ENCODE measurements at regions not wholly inside any gene's neighbourhood (a gene's known extent, or its start where the extent isn't known, plus 50 kb on each side); places are given as distances from the start of the nearest gene placed in this dataset.

DNA sequence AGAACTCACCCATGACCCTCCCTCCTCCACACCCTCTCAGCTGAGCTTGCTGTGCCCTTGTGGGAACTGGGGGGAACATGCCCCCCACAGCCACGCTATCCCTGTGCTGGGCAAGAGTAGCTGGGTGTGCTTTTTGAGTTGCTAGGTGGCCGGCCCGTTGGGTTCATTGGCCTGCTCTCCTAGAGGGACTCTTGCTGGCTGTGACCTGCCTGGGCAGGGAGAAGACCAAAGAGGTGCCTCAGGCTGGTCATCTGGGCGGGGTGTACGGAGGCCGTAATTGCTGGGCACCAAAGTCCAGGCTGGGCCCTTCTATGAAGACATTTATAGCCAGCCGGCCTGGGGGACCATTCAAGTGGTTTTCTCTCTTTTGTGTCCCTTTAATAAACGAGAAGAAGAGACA lies 138.3 kb upstream of the ZBTB40 start:
- Histone ChIP-seq H3K9ac (ENCODE audit: insufficient read length) (no peak overlapping the region), H3K27ac (no peak overlapping the region), H3K4me3 (no peak overlapping the region), H3K9me3 (ENCODE audit: low read depth, low read length) (no peaks in the 10 kb centered on the region), H3K36me3 (ENCODE audit: insufficient read depth, low read length) (no peaks in the 10 kb centered on the region)
- DNase-seq (ENCODE audit: low read depth, low spot score): no peak
- TF ChIP-seq POLR2AphosphoS5 (IDR thresholded peaks at IDR 0.05; ENCODE audit: borderline replicate concordance, low read depth, low read length) (no peak), FOXP2 (optimal IDR thresholded peaks at IDR 0.05; ENCODE audit: control extremely low read depth, extremely low read length, insufficient read depth) (no peak)

DNA sequence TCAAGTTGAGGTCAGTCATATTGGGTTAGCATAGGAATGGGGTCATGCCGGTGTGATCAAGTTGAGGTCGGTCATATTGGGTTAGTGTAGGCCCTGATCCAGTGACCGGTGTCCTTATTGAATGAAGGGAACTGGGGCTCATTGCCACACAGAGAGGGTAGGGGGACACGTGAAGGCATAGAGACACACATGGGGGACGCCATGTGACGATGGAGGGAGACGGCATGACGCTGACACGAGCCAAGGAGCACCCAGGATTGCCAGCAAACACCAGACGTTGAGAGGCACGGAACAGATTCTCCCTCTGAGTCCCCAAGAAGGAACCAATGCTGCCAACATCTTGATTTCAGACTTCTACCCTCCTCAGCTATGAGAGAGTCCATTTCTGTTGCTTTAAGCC lies 136.9 kb upstream of the ZBTB40 start:
- no peak overlapping the region for H3K27ac ChIP-seq
- H3K9ac ChIP-seq (ENCODE audit: insufficient read length): no peak overlapping the region
- H3K9me3 ChIP-seq (ENCODE audit: low read depth, low read length): no peaks in the 10 kb centered on the region
- TF ChIP-seq POLR2AphosphoS5 (IDR thresholded peaks at IDR 0.05; ENCODE audit: borderline replicate concordance, low read depth, low read length): no peak
- no peak for TF ChIP-seq EZH2 (IDR thresholded peaks at IDR 0.05)
- H3K36me3 ChIP-seq (ENCODE audit: insufficient read depth, low read length): no peaks in the 10 kb centered on the region
- no peak overlapping the region for H3K4me3 ChIP-seq
- no peak for DNase-seq (ENCODE audit: low read depth, low spot score)

DNA sequence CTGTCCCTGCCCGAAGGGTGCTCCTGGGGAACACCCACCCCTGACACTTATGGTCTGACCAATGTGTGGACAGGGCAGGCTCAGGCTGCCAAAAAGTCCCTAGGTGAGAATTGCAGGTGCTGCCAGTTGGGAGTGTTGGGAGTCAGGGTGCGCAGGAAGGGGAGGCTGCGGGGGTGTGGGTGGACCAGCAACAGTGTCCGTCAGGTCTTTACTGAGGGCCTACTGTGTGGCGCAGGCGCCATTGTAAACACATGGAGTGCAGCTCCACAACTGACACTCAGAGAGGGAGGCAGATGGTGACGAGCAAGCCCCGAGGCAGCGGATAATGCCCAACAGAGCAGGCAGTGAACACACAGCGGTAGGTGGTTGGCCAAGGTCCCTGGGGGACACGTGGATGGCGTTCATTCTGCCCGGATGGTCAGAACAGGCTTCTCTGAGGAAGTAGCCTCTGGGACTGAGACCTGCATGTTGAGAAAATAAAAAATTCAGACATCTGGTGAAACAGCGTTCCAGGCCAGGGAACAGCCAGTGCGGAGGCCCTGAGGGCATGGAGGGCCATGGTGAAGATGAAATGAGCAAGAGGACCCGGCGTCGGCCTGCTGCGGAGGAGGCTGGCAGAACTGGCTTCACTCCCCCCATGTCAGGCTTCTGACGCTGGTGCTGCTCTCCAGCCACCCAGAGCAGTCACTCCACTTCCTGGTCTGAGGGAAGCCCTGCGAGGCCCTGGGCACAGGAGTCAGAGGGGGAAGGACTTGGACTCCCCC lies 136.2 kb upstream of the ZBTB40 start:
- no peaks in the 10 kb centered on the region for H3K9me3 ChIP-seq (ENCODE audit: low read depth, low read length)
- no peak for TF ChIP-seq EZH2 (IDR thresholded peaks at IDR 0.05)
- no peak overlapping the region for H3K27ac ChIP-seq
- DNase-seq (ENCODE audit: low read depth, low spot score): no peak
- no peaks in the 10 kb centered on the region for H3K36me3 ChIP-seq (ENCODE audit: insufficient read depth, low read length)
- H3K4me3 ChIP-seq: no peak overlapping the region
- H3K9ac ChIP-seq (ENCODE audit: insufficient read length): no peak overlapping the region

DNA sequence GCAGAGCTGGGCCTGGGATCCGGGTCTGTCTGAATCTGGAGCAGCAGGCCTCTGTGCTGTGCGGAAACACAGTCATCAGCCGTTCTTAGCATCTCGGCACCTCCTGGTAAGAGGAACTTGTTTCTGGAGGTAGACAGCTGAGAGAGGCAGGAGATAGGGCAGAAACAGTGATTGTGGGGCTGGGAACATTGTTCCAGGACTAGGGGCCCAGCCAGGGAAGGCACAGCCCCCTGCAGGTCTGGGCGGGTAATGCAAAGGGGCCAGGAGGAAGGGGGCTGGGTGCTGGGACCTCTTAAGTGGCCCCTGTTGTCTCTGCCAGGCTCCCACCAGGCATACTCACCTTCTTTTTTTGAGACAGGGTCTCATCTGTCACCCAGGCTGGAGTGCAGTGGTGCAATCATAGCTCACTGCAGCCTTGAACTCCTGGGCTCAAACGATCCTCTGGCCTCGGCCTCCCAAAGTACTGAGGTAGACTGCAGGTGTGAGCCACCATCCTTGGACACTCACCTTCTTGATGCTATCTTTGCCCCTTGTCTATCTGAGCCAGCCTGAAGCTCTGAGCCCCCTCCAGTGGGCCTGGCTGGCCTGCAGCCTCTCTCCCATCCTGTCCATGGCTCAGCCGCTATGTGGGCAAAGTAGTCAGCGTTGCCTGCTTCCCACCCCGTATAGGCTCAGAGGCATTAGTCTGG lies 134.3 kb upstream of the ZBTB40 start:
- no peak for DNase-seq (ENCODE audit: low read depth, low spot score)

DNA sequence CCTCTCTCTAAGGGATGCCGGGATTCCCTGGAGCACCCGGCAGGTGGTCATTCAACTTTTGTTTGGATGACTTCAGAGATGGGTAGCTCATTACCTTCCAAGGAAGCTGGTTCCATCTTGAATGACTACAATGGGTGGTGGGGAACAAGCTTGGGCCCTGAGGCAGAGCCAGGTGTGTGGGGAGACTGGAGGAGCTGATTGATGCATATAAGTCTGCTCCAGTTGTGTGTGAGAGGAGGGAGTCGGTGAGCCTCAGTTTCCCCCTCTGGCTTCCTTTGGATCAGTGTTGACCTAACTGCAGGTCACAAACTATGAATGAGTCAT lies 133.8 kb upstream of the ZBTB40 start:
- no peaks in the 10 kb centered on the region for H3K9me3 ChIP-seq (ENCODE audit: low read depth, low read length)
- DNase-seq (ENCODE audit: low read depth, low spot score): no peak
- TF ChIP-seq FOXP2 (optimal IDR thresholded peaks at IDR 0.05; ENCODE audit: control extremely low read depth, extremely low read length, insufficient read depth) (no peak), EZH2 (IDR thresholded peaks at IDR 0.05) (no peak), POLR2AphosphoS5 (IDR thresholded peaks at IDR 0.05; ENCODE audit: borderline replicate concordance, low read depth, low read length) (no peak)
- no peak overlapping the region for H3K9ac ChIP-seq (ENCODE audit: insufficient read length)
- H3K27ac ChIP-seq: no peak overlapping the region
- H3K4me3 ChIP-seq: no peak overlapping the region
- no peaks in the 10 kb centered on the region for H3K36me3 ChIP-seq (ENCODE audit: insufficient read depth, low read length)

More for the DNA sequence above, 134.3 kb upstream of the ZBTB40 start:
- TF ChIP-seq POLR2AphosphoS5 (IDR thresholded peaks at IDR 0.05; ENCODE audit: borderline replicate concordance, low read depth, low read length) (no peak), EZH2 (IDR thresholded peaks at IDR 0.05) (no peak), FOXP2 (optimal IDR thresholded peaks at IDR 0.05; ENCODE audit: control extremely low read depth, extremely low read length, insufficient read depth) (no peak)
- Histone ChIP-seq H3K27ac (no peak overlapping the region), H3K9me3 (ENCODE audit: low read depth, low read length) (no peaks in the 10 kb centered on the region), H3K36me3 (ENCODE audit: insufficient read depth, low read length) (no peaks in the 10 kb centered on the region), H3K9ac (ENCODE audit: insufficient read length) (no peak overlapping the region), H3K4me3 (no peak overlapping the region)

DNA sequence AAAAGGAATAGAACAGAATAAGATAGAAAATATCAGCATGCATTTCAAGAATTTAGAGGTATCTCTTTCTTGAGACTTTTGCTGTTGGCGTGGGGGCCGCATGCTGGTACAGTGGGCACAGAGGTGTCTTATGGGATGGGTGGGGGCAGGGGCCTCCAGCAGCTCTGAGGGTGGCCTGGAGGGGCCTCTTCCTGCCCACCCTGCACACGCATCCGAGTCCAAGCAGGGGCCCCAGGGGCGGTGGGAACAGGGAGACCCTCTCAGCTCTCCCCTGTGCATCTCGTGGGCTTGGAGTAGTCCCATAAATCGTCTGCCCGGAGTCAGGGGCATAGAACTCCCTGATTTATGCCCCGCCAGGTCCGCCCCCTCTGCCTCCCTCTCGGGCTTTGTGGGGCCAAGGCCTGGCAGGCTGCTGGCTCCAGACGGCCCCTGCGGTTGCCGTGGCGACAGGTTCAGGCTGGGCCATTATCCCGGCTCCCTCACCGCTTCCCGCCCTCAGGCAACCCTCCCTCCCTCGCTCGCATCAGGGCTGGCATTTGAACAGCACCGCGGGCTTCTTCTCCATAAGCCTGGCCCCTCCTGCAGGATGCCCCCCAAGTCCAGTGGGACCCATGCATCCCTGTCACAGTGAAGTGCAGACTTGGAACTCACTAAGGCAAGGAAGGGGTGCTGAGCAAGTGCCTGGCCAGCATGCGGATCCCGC lies 133.2 kb upstream of the ZBTB40 start:
- H3K36me3 ChIP-seq (ENCODE audit: insufficient read depth, low read length): no peaks in the 10 kb centered on the region
- H3K9me3 ChIP-seq (ENCODE audit: low read depth, low read length): no peaks in the 10 kb centered on the region
- H3K9ac ChIP-seq (ENCODE audit: insufficient read length): no peak overlapping the region
- no peak overlapping the region for H3K4me3 ChIP-seq
- no peak overlapping the region for H3K27ac ChIP-seq
- DNase-seq (ENCODE audit: low read depth, low spot score): no peak
- TF ChIP-seq FOXP2 (optimal IDR thresholded peaks at IDR 0.05; ENCODE audit: control extremely low read depth, extremely low read length, insufficient read depth) (no peak), EZH2 (IDR thresholded peaks at IDR 0.05) (no peak), POLR2AphosphoS5 (IDR thresholded peaks at IDR 0.05; ENCODE audit: borderline replicate concordance, low read depth, low read length) (no peak)

DNA sequence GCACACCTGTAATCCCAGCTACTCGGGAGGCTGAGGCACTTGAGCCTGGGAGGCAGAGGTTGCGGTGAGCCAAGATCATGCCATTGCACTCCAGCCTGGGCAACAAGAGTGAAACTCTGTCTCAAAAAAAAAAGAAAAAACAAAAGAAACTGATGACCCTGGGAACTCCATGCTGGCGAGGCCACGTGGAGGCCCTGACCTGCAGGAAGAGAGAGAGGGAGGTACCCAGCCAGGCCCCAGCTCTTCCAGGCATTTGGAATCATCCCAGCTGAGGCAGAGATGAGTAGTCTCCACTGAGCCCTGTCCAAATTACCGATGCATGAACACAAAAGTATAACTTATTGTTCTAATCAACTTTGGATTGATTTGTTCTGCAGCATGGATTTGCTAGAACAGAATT lies 132.0 kb upstream of the ZBTB40 start:
- H3K9ac ChIP-seq (ENCODE audit: insufficient read length): no peak overlapping the region
- no peak overlapping the region for H3K4me3 ChIP-seq
- H3K27ac ChIP-seq: no peak overlapping the region
- TF ChIP-seq EZH2 (IDR thresholded peaks at IDR 0.05) (no peak), FOXP2 (optimal IDR thresholded peaks at IDR 0.05; ENCODE audit: control extremely low read depth, extremely low read length, insufficient read depth) (no peak), POLR2AphosphoS5 (IDR thresholded peaks at IDR 0.05; ENCODE audit: borderline replicate concordance, low read depth, low read length) (no peak)
- H3K9me3 ChIP-seq (ENCODE audit: low read depth, low read length): no peaks in the 10 kb centered on the region
- no peak for DNase-seq (ENCODE audit: low read depth, low spot score)
- no peaks in the 10 kb centered on the region for H3K36me3 ChIP-seq (ENCODE audit: insufficient read depth, low read length)

DNA sequence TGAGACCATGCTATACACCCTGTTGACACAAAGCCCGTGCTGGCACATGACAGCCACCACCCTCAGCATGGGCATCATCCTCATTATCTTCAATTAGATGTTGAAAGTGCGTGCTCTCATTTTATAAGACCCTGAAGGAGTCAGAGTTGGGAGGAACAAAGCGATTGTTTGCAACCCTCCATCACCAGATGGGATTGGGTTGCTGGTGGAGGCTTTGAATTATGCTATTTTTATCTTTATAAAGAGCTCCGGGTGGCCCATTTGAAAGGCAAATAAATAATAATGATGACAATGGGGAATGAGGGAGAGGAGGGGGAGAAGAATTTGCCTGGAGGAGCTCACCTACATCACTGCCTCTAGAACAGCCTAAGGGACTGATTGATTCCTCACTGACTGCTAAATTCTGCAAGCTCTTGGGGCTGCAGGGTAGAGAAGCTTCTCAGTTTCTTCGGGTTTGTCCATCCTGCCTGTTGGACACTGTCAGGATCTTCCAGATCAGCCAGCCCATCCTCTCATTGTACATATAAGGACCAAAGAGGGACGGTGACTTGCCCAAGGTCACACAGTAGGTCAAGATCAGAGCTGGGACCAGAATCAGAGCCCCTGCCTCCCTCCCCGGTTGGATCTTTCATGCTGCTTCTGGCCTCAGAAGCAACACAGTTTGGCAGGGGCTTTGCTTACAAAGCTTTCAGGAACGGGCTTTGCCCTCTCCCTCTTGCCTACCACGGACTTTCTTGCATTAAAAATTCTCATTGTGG lies 130.9 kb upstream of the ZBTB40 start:
- no peak overlapping the region for H3K9ac ChIP-seq (ENCODE audit: insufficient read length)
- H3K9me3 ChIP-seq (ENCODE audit: low read depth, low read length): no peaks in the 10 kb centered on the region
- no peak overlapping the region for H3K27ac ChIP-seq
- H3K4me3 ChIP-seq: no peak overlapping the region
- DNase-seq (ENCODE audit: low read depth, low spot score): no peak
- H3K36me3 ChIP-seq (ENCODE audit: insufficient read depth, low read length): no peaks in the 10 kb centered on the region
- TF ChIP-seq POLR2AphosphoS5 (IDR thresholded peaks at IDR 0.05; ENCODE audit: borderline replicate concordance, low read depth, low read length) (no peak), FOXP2 (optimal IDR thresholded peaks at IDR 0.05; ENCODE audit: control extremely low read depth, extremely low read length, insufficient read depth) (no peak), EZH2 (IDR thresholded peaks at IDR 0.05) (no peak)
